ENCODE measurements at regions not wholly inside any gene's neighbourhood (a gene's known extent, or its start where the extent isn't known, plus 50 kb on each side); places are given as distances from the start of the nearest gene placed in this dataset.

DNA sequence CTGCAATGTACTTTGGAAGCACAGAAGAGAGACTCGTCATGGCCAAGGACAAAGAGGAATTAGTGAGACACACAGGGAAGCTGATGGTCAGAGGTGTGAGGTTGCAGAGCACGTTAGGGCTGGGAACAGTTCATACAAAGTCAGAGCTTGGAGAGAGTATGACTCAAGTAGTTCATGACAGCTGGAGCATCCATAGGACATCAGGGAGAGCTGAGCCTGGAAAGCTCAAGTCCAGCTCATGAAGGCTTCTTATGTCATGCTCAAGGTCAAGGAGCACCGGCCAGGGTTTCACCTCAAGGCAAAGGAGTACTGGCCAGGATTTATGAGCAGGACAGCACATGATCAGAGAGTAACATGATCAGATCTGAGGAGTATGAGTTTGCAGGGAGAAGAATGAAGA is 64.6 kb upstream of the CHST1 start:
- TF ChIP-seq, protein P1, sequence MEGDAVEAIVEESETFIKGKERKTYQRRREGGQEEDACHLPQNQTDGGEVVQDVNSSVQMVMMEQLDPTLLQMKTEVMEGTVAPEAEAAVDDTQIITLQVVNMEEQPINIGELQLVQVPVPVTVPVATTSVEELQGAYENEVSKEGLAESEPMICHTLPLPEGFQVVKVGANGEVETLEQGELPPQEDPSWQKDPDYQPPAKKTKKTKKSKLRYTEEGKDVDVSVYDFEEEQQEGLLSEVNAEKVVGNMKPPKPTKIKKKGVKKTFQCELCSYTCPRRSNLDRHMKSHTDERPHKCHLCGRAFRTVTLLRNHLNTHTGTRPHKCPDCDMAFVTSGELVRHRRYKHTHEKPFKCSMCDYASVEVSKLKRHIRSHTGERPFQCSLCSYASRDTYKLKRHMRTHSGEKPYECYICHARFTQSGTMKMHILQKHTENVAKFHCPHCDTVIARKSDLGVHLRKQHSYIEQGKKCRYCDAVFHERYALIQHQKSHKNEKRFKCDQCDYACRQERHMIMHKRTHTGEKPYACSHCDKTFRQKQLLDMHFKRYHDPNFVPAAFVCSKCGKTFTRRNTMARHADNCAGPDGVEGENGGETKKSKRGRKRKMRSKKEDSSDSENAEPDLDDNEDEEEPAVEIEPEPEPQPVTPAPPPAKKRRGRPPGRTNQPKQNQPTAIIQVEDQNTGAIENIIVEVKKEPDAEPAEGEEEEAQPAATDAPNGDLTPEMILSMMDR (IDR thresholded peaks at IDR 0.05): no peak
- no peak for TF ChIP-seq POLR2AphosphoS5 (IDR thresholded peaks at IDR 0.05)
- no peak for TF ChIP-seq POLR2A (IDR thresholded peaks at IDR 0.05)
- no peak for TF ChIP-seq EP300 (IDR thresholded peaks at IDR 0.05)
